Colonic mucosa (tissue), 4 donors: ENCODE measurements at regions not wholly inside any gene's neighbourhood (a gene's known extent, or its start where the extent isn't known, plus 50 kb on each side); places are given as distances from the start of the nearest gene placed in this dataset.
A peak's percentile ranks its signal among the peaks of the same experiment; 100 is the strongest.

Experiments used
- DNase-seq: peaks from one replicate; pipeline ENCODE4 v3.0.0-alpha.2; 2020
- H3K27ac ChIP-seq: fragments of 200-600 bp; one replicate; pipeline ENCODE4 v1.8.0; 2021
- H3K27me3 ChIP-seq: fragments of 200-600 bp; one replicate; pipeline ENCODE4 v1.8.0; 2021
- H3K36me3 ChIP-seq: fragments of 200-600 bp; one replicate; pipeline ENCODE4 v1.8.0; 2021
- H3K4me1 ChIP-seq: fragments of 200-600 bp; one replicate; pipeline ENCODE4 v1.8.0; 2021; ENCODE audit warnings: mild to moderate bottlenecking
- H3K4me3 ChIP-seq: fragments of 200-600 bp; one replicate; pipeline ENCODE4 v1.8.0; 2021
- H3K9ac ChIP-seq, 2 donors: one replicate each; pipeline ENCODE4 v1.7.0; 2013; ENCODE audit warnings: control low read depth in 2 of 2, low read depth in 2 of 2, low read length in 2 of 2
- H3K9me3 ChIP-seq: fragments of 200-600 bp; one replicate; pipeline ENCODE4 v1.8.0; 2021
- intact Hi-C: fragments of 100-400 bp; cut with DNase I; formaldehyde crosslinking; loops from one replicate; pipeline ENCODE4 v1.14.1; 2022
- TF ChIP-seq, protein P1 (sequence below): fragments of 200-600 bp; IDR thresholded peaks from one replicate; pipeline ENCODE4 v1.8.0; 2022; ENCODE audit warnings: antibody characterized with exemption, mild to moderate bottlenecking
- donor health status: healthy.
- donor health status: DM: no; HTN: no; CAD: no.
- donor health status: DM: no; HTN: no; CAD: no.

GRCh38 chr2:215626063-215626462 is 190.2 kb upstream of the FN1 start:
- TF ChIP-seq, protein P1, sequence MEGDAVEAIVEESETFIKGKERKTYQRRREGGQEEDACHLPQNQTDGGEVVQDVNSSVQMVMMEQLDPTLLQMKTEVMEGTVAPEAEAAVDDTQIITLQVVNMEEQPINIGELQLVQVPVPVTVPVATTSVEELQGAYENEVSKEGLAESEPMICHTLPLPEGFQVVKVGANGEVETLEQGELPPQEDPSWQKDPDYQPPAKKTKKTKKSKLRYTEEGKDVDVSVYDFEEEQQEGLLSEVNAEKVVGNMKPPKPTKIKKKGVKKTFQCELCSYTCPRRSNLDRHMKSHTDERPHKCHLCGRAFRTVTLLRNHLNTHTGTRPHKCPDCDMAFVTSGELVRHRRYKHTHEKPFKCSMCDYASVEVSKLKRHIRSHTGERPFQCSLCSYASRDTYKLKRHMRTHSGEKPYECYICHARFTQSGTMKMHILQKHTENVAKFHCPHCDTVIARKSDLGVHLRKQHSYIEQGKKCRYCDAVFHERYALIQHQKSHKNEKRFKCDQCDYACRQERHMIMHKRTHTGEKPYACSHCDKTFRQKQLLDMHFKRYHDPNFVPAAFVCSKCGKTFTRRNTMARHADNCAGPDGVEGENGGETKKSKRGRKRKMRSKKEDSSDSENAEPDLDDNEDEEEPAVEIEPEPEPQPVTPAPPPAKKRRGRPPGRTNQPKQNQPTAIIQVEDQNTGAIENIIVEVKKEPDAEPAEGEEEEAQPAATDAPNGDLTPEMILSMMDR = no peak
- no peaks in the 10 kb centered on the region for H3K36me3 ChIP-seq
- no peak overlapping the region for H3K9ac ChIP-seq
- intact Hi-C loops = no loop called here
- H3K4me3 ChIP-seq = no peak overlapping the region
- DNase-seq = no peak
- no peaks in the 10 kb centered on the region for H3K27me3 ChIP-seq
- no peaks in the 10 kb centered on the region for H3K4me1 ChIP-seq
- no peak overlapping the region for H3K27ac ChIP-seq
- H3K9me3 ChIP-seq = no peaks in the 10 kb centered on the region

DNA sequence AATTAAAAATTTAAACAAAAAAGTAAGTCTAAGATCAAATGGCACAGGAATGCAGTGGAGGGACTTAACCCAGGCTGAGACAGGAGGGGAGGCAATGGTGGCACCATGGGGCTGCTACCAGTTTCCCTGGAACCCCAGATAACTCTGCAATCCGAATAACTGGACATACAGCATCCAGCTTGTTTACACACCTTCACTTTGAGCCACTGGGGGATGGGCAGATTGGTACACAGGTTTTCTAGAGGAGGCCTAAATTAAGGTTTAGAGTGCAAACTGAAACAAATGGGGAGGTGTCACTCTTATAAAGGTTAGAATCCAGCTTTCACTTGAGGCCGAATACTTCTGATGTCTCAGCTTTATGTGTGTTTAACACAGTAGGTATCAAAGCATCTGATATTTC is 189.3 kb upstream of the FN1 start:
- intact Hi-C loops = no loop called here
- H3K4me1 ChIP-seq = no peaks in the 10 kb centered on the region
- TF ChIP-seq, protein P1 = no peak
- no peaks in the 10 kb centered on the region for H3K27me3 ChIP-seq
- DNase-seq = no peak
- no peak overlapping the region for H3K4me3 ChIP-seq
- no peaks in the 10 kb centered on the region for H3K36me3 ChIP-seq
- H3K9ac ChIP-seq = no peak overlapping the region
- no peaks in the 10 kb centered on the region for H3K9me3 ChIP-seq
- H3K27ac ChIP-seq = no peak overlapping the region

DNA sequence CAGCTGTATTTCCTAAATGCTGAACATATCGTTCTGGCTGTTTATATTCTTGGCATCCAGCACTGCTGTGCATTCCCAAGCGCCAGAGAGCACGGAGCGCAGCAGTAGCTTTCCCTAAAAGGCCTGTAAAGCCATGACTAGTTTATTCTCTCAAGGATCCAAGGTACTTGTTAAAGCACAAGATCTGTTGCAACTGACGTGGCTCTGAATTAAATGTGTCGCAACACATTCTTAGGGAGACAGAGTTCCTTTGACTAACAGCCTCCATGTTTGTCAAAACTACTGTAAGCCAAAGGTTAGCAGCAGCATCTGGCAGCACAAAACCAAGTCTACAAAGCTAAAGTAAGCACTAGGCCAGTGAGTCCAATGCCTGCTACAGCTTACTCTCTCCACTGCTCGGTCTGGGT is 188.6 kb upstream of the FN1 start:
- Histone ChIP-seq H3K9me3 (no peaks in the 10 kb centered on the region), H3K36me3 (no peaks in the 10 kb centered on the region), H3K4me3 (no peak overlapping the region), H3K27me3 (no peaks in the 10 kb centered on the region), H3K4me1 (no peaks in the 10 kb centered on the region), H3K27ac (peak overlapping the region; percentile 32), H3K9ac (no peak overlapping the region)
- no peak for DNase-seq
- TF ChIP-seq, protein P1 = no peak
- intact Hi-C loops = no loop called here

GRCh38 chr2:215622837-215623236 is 187.0 kb upstream of the FN1 start:
- Histone ChIP-seq H3K27me3 (no peaks in the 10 kb centered on the region), H3K4me1 (no peaks in the 10 kb centered on the region), H3K9me3 (no peaks in the 10 kb centered on the region), H3K27ac (no peak overlapping the region), H3K4me3 (no peak overlapping the region), H3K9ac (no peak overlapping the region), H3K36me3 (no peaks in the 10 kb centered on the region)
- TF ChIP-seq, protein P1 = no peak
- intact Hi-C loops = no loop called here
- DNase-seq = no peak

GRCh38 chr2:215621381-215621780 is 185.5 kb upstream of the FN1 start:
- Histone ChIP-seq H3K4me1 (no peaks in the 10 kb centered on the region), H3K9me3 (no peaks in the 10 kb centered on the region), H3K27me3 (no peaks in the 10 kb centered on the region), H3K36me3 (no peaks in the 10 kb centered on the region), H3K9ac (no peak overlapping the region), H3K27ac (no peak overlapping the region), H3K4me3 (no peak overlapping the region)
- no peak for DNase-seq
- TF ChIP-seq, protein P1 = no peak
- intact Hi-C loops = no loop called here

DNA sequence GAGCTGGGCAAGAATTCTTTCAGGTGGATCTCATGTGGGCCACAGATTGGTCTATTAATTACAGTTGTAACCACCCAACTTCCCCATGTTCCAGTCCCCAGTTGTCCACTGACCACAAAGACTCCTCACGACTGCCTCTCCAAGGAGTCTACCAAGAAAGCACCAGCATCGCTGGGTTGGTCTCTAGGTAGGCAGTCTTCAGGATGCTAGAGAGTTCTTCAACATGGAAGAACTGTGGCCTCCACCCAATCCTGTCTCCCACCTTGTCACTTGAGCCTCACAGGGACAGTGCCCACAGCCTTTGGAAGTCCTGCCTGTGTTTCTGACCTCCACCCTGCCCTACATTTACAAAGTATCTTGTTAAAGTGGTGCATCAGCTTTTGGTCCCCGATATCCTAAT is 184.7 kb upstream of the FN1 start:
- TF ChIP-seq, protein P1 = no peak
- intact Hi-C loops = no loop called here
- H3K4me1 ChIP-seq = no peaks in the 10 kb centered on the region
- H3K9ac ChIP-seq = no peak overlapping the region
- no peak for DNase-seq
- H3K27me3 ChIP-seq = no peaks in the 10 kb centered on the region
- no peak overlapping the region for H3K27ac ChIP-seq
- no peaks in the 10 kb centered on the region for H3K36me3 ChIP-seq
- H3K4me3 ChIP-seq = no peak overlapping the region
- no peaks in the 10 kb centered on the region for H3K9me3 ChIP-seq
